ENCODE measurements at regions not wholly inside any gene's neighbourhood (a gene's known extent, or its start where the extent isn't known, plus 50 kb on each side); places are given as distances from the start of the nearest gene placed in this dataset.

DNA sequence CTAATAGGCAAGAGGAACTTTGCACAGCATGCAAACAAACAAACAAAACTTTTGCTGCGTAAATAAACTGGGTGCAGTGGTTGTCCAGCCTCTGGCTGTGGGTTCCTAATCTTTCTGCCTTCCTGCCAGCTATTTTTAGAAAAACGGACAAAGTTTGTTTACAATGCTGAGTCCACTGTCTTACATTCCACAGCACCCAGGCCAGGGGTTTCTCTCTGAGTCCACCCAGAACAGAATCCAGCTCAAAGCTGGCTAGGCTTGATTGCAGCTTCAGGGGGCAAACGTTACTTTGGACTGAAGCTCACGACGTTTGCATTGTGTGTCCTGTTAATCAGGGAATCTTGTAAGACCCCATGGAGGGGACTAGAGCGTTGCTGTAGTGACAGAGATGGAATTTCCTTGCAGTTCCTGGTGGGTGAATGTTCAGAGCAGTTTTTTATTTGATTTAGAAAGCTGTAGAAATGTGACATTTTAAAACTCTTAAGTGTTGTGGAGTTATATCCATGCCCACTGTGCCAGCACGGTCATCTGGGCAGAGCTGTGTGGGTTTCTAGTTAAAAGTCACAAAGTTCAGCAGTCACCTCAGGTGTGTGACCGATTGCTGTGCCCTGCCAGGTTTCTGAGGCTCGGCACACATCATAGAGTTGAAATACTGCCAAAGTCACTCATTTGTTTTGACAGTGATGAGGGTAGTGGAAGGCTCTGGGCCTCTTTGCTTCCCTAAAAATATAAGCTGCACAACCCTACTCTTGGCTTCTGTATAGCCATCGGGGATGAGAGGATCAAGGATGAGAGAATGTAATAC is 247.0 kb downstream of the STK31 start:
- Mint-ChIP-seq H3K9me3 (peaks cover 0 to 3% (median 0%) of the 10 kb centered on the region in 7 donors), H3K4me1 (no peaks in the 10 kb centered on the region), H3K27ac (no peak overlapping the region), H3K27me3 (peaks cover 4% of the 10 kb centered on the region), H3K4me3 (no peak overlapping the region), H3K36me3 (no peaks in the 10 kb centered on the region)
- Histone ChIP-seq H3K27me3 (ENCODE audit: control insufficient read depth, insufficient read depth, low read length) (no peaks in the 10 kb centered on the region), H3K4me1 (ENCODE audit: control insufficient read depth, insufficient read depth, low read length, poor library complexity, severe bottlenecking) (no peaks in the 10 kb centered on the region), H3K27ac (ENCODE audit: insufficient read depth, low read length, poor library complexity, severe bottlenecking) (no peak overlapping the region), H3K9me3 (ENCODE audit: control insufficient read depth in 2 of 2, low read length in 2 of 2) (no peaks in the 10 kb centered on the region), H3K36me3 (ENCODE audit: control insufficient read depth, insufficient read depth, low read length) (no peaks in the 10 kb centered on the region), H3K4me3 (ENCODE audit: low read depth, low read length) (no peak overlapping the region)
- DNase-seq (no peak), ATAC-seq (ENCODE audit: low read depth in 2 of 2) (no peak)

DNA sequence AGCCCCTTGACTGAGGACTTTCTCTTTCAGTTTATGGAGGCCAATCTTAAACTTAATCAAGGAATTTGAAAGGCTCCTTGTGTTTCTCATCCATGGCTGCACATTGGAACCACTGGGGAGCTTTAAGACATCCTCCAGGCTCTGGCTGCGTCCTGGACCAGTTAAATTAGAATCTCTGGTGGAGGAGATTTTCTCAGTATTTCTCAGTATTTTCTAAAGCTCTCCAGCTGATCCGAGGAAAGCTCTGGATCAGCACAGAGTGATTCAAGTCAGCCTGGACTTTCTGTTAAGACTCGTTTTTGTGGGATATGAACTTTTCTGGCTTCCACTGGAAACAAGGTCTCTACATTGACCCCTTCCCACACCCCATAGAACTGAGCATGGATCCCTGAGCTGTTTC is 249.8 kb downstream of the STK31 start:
- DNase-seq, result no peak
- ATAC-seq (ENCODE audit: low read depth in 2 of 2), result no peak
- H3K27me3 ChIP-seq (ENCODE audit: control insufficient read depth, insufficient read depth, low read length), result no peaks in the 10 kb centered on the region
- H3K9me3 Mint-ChIP-seq, result peaks cover 0 to 3% (median 0%) of the 10 kb centered on the region in 7 donors
- no peaks in the 10 kb centered on the region for H3K27me3 Mint-ChIP-seq
- no peaks in the 10 kb centered on the region for H3K36me3 Mint-ChIP-seq
- H3K4me1 ChIP-seq (ENCODE audit: control insufficient read depth, insufficient read depth, low read length, poor library complexity, severe bottlenecking), result no peaks in the 10 kb centered on the region
- no peaks in the 10 kb centered on the region for H3K4me1 Mint-ChIP-seq
- H3K27ac ChIP-seq (ENCODE audit: insufficient read depth, low read length, poor library complexity, severe bottlenecking), result no peak overlapping the region
- no peaks in the 10 kb centered on the region for H3K9me3 ChIP-seq (ENCODE audit: control insufficient read depth in 2 of 2, low read length in 2 of 2)
- no peak overlapping the region for H3K4me3 Mint-ChIP-seq
- no peaks in the 10 kb centered on the region for H3K36me3 ChIP-seq (ENCODE audit: control insufficient read depth, insufficient read depth, low read length)
- H3K27ac Mint-ChIP-seq, result no peak overlapping the region
- no peak overlapping the region for H3K4me3 ChIP-seq (ENCODE audit: low read depth, low read length)

DNA sequence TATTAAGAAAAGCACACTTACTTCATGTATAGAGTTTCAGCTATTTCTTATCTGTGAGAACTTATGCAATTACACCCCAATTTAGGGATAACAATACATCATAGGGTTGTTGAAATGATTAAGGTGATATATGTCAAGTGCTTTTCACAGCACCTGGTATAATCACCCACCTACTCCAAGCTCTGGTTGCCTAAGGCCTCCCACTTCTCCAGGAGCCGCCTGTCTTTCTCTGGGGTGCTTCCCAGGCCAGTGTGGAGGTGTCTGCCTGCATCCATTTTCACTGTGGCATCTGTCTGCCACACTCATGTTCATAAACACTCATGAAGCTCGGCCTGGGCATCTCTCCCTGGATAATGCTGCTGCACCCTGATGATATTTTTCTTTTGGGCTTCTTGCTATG is 250.3 kb downstream of the STK31 start:
- H3K4me3 ChIP-seq (ENCODE audit: low read depth, low read length), result no peak overlapping the region
- DNase-seq (no peak), ATAC-seq (ENCODE audit: low read depth in 2 of 2) (no peak)
- no peak overlapping the region for H3K27ac ChIP-seq (ENCODE audit: insufficient read depth, low read length, poor library complexity, severe bottlenecking)
- H3K27ac Mint-ChIP-seq, result no peak overlapping the region
- H3K4me1 Mint-ChIP-seq, result no peaks in the 10 kb centered on the region
- H3K36me3 ChIP-seq (ENCODE audit: control insufficient read depth, insufficient read depth, low read length), result no peaks in the 10 kb centered on the region
- no peaks in the 10 kb centered on the region for H3K36me3 Mint-ChIP-seq
- no peaks in the 10 kb centered on the region for H3K9me3 ChIP-seq (ENCODE audit: control insufficient read depth in 2 of 2, low read length in 2 of 2)
- no peaks in the 10 kb centered on the region for H3K27me3 Mint-ChIP-seq
- peaks cover 0 to 3% (median 0%) of the 10 kb centered on the region in 7 donors for H3K9me3 Mint-ChIP-seq
- no peaks in the 10 kb centered on the region for H3K4me1 ChIP-seq (ENCODE audit: control insufficient read depth, insufficient read depth, low read length, poor library complexity, severe bottlenecking)
- no peaks in the 10 kb centered on the region for H3K27me3 ChIP-seq (ENCODE audit: control insufficient read depth, insufficient read depth, low read length)
- H3K4me3 Mint-ChIP-seq, result no peak overlapping the region

DNA sequence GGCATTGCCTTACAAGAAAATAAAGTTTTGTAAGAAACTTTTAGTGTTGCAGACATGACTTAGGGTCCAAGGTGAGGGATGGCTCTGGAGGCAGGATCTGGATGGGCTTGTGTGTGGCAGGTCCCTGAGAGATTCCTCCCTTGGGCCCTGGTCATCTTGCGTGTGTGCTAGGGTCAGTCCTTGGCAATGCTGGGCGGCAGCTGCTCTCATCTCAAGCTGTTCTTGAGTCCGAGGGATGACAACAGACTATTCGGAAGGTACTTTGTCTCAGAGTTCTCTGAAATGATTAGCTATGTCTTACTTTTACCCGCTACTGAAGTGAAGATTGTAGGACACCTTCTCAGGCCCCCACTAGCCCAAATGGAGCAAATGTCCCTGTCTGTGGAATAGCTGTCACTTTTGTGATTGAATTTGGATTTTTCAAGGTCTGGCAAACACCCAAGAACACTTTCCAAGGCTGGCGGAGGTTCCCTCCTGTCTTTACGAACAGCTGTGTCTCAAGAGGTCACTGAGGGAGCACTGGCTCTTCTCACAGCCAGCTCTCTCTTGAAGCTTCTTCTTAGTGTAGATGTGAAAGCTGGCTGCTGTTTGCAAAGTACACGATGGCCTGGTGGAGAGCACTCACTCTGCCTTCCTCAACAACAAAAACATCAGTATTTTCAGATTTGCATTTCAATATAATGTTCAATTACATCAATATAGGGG is 253.6 kb downstream of the STK31 start:
- no peaks in the 10 kb centered on the region for H3K36me3 ChIP-seq (ENCODE audit: control insufficient read depth, insufficient read depth, low read length)
- no peaks in the 10 kb centered on the region for H3K4me1 ChIP-seq (ENCODE audit: control insufficient read depth, insufficient read depth, low read length, poor library complexity, severe bottlenecking)
- no peak overlapping the region for H3K4me3 ChIP-seq (ENCODE audit: low read depth, low read length)
- Mint-ChIP-seq H3K27ac (no peak overlapping the region), H3K4me3 (no peak overlapping the region), H3K36me3 (no peaks in the 10 kb centered on the region), H3K4me1 (no peaks in the 10 kb centered on the region), H3K27me3 (no peaks in the 10 kb centered on the region), H3K9me3 (peaks cover 0 to 2% (median 0%) of the 10 kb centered on the region in 7 donors)
- ATAC-seq (ENCODE audit: low read depth in 2 of 2) (no peak), DNase-seq (no peak)
- H3K27ac ChIP-seq (ENCODE audit: insufficient read depth, low read length, poor library complexity, severe bottlenecking), result no peak overlapping the region
- H3K27me3 ChIP-seq (ENCODE audit: control insufficient read depth, insufficient read depth, low read length), result no peaks in the 10 kb centered on the region
- H3K9me3 ChIP-seq (ENCODE audit: control insufficient read depth in 2 of 2, low read length in 2 of 2), result no peaks in the 10 kb centered on the region

DNA sequence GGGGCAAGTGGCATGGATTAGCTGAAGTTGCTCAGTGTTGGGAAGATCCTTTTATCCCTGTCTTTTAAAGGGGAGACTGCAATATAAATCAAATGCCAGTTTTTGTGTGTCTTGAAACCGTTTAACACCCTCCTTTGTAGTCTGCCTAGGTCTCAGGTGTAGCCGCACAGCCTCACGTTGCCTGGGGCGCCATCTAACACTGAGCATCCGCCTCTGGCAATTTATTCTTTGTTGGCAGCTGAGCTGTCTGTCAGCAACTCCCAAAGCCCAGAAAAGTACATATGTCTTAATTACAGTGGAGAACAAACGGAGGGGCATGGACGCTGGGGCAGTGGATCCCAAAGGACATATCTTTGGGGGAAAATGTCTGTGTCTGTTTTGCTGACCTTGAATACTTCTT is 254.7 kb downstream of the STK31 start:
- no peaks in the 10 kb centered on the region for H3K27me3 ChIP-seq (ENCODE audit: control insufficient read depth, insufficient read depth, low read length)
- ATAC-seq (ENCODE audit: low read depth in 2 of 2) (no peak), DNase-seq (no peak)
- no peaks in the 10 kb centered on the region for H3K36me3 ChIP-seq (ENCODE audit: control insufficient read depth, insufficient read depth, low read length)
- no peaks in the 10 kb centered on the region for H3K9me3 ChIP-seq (ENCODE audit: control insufficient read depth in 2 of 2, low read length in 2 of 2)
- no peaks in the 10 kb centered on the region for H3K4me1 ChIP-seq (ENCODE audit: control insufficient read depth, insufficient read depth, low read length, poor library complexity, severe bottlenecking)
- H3K27ac ChIP-seq (ENCODE audit: insufficient read depth, low read length, poor library complexity, severe bottlenecking), result no peak overlapping the region
- H3K9me3 Mint-ChIP-seq, result peaks cover 0 to 2% (median 0%) of the 10 kb centered on the region in 7 donors
- no peaks in the 10 kb centered on the region for H3K27me3 Mint-ChIP-seq
- no peak overlapping the region for H3K27ac Mint-ChIP-seq
- no peaks in the 10 kb centered on the region for H3K36me3 Mint-ChIP-seq
- no peaks in the 10 kb centered on the region for H3K4me1 Mint-ChIP-seq
- H3K4me3 ChIP-seq (ENCODE audit: low read depth, low read length), result no peak overlapping the region
- H3K4me3 Mint-ChIP-seq, result no peak overlapping the region

DNA sequence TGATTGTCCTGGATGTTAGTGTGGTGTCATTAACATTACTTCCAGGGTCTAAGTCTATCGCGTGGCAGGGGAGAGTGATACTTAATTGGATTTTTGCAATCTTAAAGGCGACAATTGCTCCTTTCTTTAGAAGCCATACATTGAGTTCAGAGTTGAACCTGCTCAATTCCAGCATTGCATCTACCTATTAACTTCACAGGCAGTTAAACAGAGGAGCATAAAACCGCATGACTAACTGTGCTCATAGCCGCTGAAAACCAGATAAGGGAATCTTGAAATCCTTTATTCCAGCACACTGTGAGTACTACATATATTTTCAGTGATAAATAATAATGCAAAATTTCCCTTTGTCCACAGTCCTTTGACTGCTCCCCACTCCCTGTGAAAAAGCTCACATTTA is 255.3 kb downstream of the STK31 start:
- Histone ChIP-seq H3K27ac (ENCODE audit: insufficient read depth, low read length, poor library complexity, severe bottlenecking) (no peak overlapping the region), H3K9me3 (ENCODE audit: control insufficient read depth in 2 of 2, low read length in 2 of 2) (no peaks in the 10 kb centered on the region), H3K36me3 (ENCODE audit: control insufficient read depth, insufficient read depth, low read length) (no peaks in the 10 kb centered on the region), H3K4me1 (ENCODE audit: control insufficient read depth, insufficient read depth, low read length, poor library complexity, severe bottlenecking) (no peaks in the 10 kb centered on the region), H3K4me3 (ENCODE audit: low read depth, low read length) (no peak overlapping the region), H3K27me3 (ENCODE audit: control insufficient read depth, insufficient read depth, low read length) (no peaks in the 10 kb centered on the region)
- Mint-ChIP-seq H3K27ac (no peak overlapping the region), H3K4me3 (no peak overlapping the region), H3K27me3 (no peaks in the 10 kb centered on the region), H3K36me3 (no peaks in the 10 kb centered on the region), H3K9me3 (peaks cover 0 to 2% (median 0%) of the 10 kb centered on the region in 7 donors), H3K4me1 (no peaks in the 10 kb centered on the region)
- DNase-seq (no peak), ATAC-seq (ENCODE audit: low read depth in 2 of 2) (no peak)

DNA sequence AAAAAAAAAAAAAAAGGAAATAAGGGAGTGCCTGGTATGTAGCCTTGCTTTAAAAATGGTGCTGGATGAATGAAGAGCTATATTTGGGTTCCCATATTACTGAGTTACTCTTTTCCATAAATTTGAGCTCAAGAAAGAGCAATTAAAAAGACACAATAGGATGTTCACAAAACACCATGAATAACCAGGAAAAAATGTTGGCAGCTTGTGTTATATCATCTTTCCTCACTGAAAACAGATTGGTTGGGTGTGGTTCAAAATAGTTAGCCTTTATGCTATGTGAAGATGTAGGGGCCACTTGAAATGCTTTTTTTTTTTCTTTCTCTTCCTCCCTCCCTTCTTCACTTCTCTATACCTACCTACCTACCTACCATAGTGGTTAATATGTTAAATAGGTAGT is 256.9 kb downstream of the STK31 start:
- no peak overlapping the region for H3K27ac ChIP-seq (ENCODE audit: insufficient read depth, low read length, poor library complexity, severe bottlenecking)
- ATAC-seq (ENCODE audit: low read depth in 2 of 2) (no peak), DNase-seq (no peak)
- no peaks in the 10 kb centered on the region for H3K4me1 ChIP-seq (ENCODE audit: control insufficient read depth, insufficient read depth, low read length, poor library complexity, severe bottlenecking)
- Mint-ChIP-seq H3K4me3 (no peak overlapping the region), H3K9me3 (peaks cover 0 to 2% (median 0%) of the 10 kb centered on the region in 7 donors), H3K27ac (no peak overlapping the region), H3K4me1 (no peaks in the 10 kb centered on the region), H3K36me3 (no peaks in the 10 kb centered on the region), H3K27me3 (no peaks in the 10 kb centered on the region)
- no peaks in the 10 kb centered on the region for H3K9me3 ChIP-seq (ENCODE audit: control insufficient read depth in 2 of 2, low read length in 2 of 2)
- no peaks in the 10 kb centered on the region for H3K27me3 ChIP-seq (ENCODE audit: control insufficient read depth, insufficient read depth, low read length)
- no peak overlapping the region for H3K4me3 ChIP-seq (ENCODE audit: low read depth, low read length)
- H3K36me3 ChIP-seq (ENCODE audit: control insufficient read depth, insufficient read depth, low read length), result no peaks in the 10 kb centered on the region
